Right lobe of liver (tissue), 4 donors: ENCODE measurements at regions not wholly inside any gene's neighbourhood (a gene's known extent, or its start where the extent isn't known, plus 50 kb on each side); places are given as distances from the start of the nearest gene placed in this dataset.

Experiments used
- POLR2A ChIP-seq: fragments of 450-650 bp; IDR thresholded peaks from one replicate; pipeline ENCODE4 v1.6.1; 2017; ENCODE audit warnings: antibody characterized with exemption, mild to moderate bottlenecking
- TF ChIP-seq, protein P1 (sequence below), 4 donors: fragments of 200-600 bp in 3 of 4; fragments of 450-650 bp in 1 of 4; IDR thresholded peaks; one replicate each; pipeline versions ENCODE4 v1.5.1 to v1.8.0; 2016 to 2022; ENCODE audit warnings: antibody characterized with exemption in 4 of 4, mild to moderate bottlenecking in 2 of 4
- donor health status: DM: no; HTN: no; CAD: no.
- donor health status: DM: no; HTN: no; CAD: no.
- donor health status: DM: no; HTN: yes; CAD: no.

DNA sequence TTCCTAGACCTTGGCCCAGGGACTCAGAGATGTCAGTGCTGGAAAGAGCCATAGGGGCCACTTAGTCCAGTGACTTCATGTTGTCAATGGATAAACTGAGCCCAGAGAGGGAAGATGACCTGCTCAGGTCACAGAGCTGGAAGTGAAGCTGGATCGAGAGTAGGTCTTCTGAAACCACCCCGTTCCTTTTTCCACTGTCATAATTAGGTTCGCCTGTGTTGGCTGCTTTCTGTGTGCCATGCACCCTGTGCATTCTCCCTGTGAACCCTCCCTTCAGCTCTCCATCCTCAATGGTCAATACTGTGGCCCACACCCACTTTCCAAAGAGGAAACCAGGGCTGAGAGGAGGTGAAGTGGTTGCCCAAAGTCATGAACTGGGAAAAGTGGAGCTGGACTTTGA lies 74.8 kb downstream of the CCR1 start:
- no peak for TF ChIP-seq POLR2A
- TF ChIP-seq, protein P1, sequence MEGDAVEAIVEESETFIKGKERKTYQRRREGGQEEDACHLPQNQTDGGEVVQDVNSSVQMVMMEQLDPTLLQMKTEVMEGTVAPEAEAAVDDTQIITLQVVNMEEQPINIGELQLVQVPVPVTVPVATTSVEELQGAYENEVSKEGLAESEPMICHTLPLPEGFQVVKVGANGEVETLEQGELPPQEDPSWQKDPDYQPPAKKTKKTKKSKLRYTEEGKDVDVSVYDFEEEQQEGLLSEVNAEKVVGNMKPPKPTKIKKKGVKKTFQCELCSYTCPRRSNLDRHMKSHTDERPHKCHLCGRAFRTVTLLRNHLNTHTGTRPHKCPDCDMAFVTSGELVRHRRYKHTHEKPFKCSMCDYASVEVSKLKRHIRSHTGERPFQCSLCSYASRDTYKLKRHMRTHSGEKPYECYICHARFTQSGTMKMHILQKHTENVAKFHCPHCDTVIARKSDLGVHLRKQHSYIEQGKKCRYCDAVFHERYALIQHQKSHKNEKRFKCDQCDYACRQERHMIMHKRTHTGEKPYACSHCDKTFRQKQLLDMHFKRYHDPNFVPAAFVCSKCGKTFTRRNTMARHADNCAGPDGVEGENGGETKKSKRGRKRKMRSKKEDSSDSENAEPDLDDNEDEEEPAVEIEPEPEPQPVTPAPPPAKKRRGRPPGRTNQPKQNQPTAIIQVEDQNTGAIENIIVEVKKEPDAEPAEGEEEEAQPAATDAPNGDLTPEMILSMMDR (IDR thresholded peaks at IDR 0.05) = no peak
